Glutamatergic neuron (in vitro differentiated cells): ENCODE measurements at regions not wholly inside any gene's neighbourhood (a gene's known extent, or its start where the extent isn't known, plus 50 kb on each side); places are given as distances from the start of the nearest gene placed in this dataset.

Source experiments
- DNase-seq: peaks from one replicate; pipeline ENCODE4 v3.0.0; 2022
- H3K27ac Mint-ChIP-seq: one replicate; pipeline ENCODE4 v1.8.0; 2020; ENCODE audit warnings: mild to moderate bottlenecking, mixed read lengths, inconsistent platforms; ENCODE audit not compliant: unreplicated experiment
- H3K27me3 Mint-ChIP-seq: one replicate; pipeline ENCODE4 v1.8.0; 2020; ENCODE audit warnings: mild to moderate bottlenecking, moderate library complexity, mixed read lengths, inconsistent platforms; ENCODE audit not compliant: unreplicated experiment
- H3K36me3 Mint-ChIP-seq: one replicate; pipeline ENCODE4 v1.8.0; 2020; ENCODE audit warnings: mild to moderate bottlenecking, mixed read lengths, inconsistent platforms; ENCODE audit not compliant: unreplicated experiment
- H3K4me1 Mint-ChIP-seq: one replicate; pipeline ENCODE4 v1.8.0; 2020; ENCODE audit warnings: mild to moderate bottlenecking, low read depth, mixed read lengths, inconsistent platforms; ENCODE audit not compliant: unreplicated experiment
- H3K4me3 Mint-ChIP-seq: one replicate; pipeline ENCODE4 v1.8.0; 2020; ENCODE audit warnings: mild to moderate bottlenecking, mixed read lengths, inconsistent platforms; ENCODE audit not compliant: unreplicated experiment
- H3K9me3 Mint-ChIP-seq: one replicate; pipeline ENCODE4 v1.8.0; 2020; ENCODE audit warnings: mild to moderate bottlenecking, moderate library complexity, mixed read lengths, inconsistent platforms; ENCODE audit not compliant: unreplicated experiment
- CTCF ChIP-seq: fragments of 200-600 bp; sonication (generic); IDR thresholded peaks from one replicate; pipeline ENCODE4 v1.5.0; 2021; ENCODE audit not compliant: partially characterized antibody, unreplicated experiment

- Mint-ChIP-seq H3K9me3 (no peaks in the 10 kb centered on the region), H3K27me3 (no peaks in the 10 kb centered on the region), H3K27ac (no peak overlapping the region), H3K4me3 (no peak overlapping the region), H3K4me1 (no peaks in the 10 kb centered on the region), H3K36me3 (no peaks in the 10 kb centered on the region)
- DNase-seq: no peak
- TF ChIP-seq CTCF: no peak
Observed at GRCh38 chr15:45910671-45911070, 275.8 kb downstream of the SQOR start.

- Mint-ChIP-seq H3K9me3 (no peaks in the 10 kb centered on the region), H3K27ac (no peak overlapping the region), H3K36me3 (no peaks in the 10 kb centered on the region), H3K27me3 (no peaks in the 10 kb centered on the region), H3K4me1 (no peaks in the 10 kb centered on the region), H3K4me3 (no peak overlapping the region)
- TF ChIP-seq CTCF: no peak
- DNase-seq: no peak
Observed at GRCh38 chr15:45913451-45913850, 278.6 kb downstream of the SQOR start.

GRCh38 chr15:45914425-45914824 is 279.6 kb downstream of the SQOR start:
- H3K9me3 Mint-ChIP-seq: no peaks in the 10 kb centered on the region
- no peaks in the 10 kb centered on the region for H3K4me1 Mint-ChIP-seq
- no peak overlapping the region for H3K4me3 Mint-ChIP-seq
- TF ChIP-seq CTCF: no peak
- no peaks in the 10 kb centered on the region for H3K36me3 Mint-ChIP-seq
- H3K27ac Mint-ChIP-seq: no peak overlapping the region
- DNase-seq: no peak
- no peaks in the 10 kb centered on the region for H3K27me3 Mint-ChIP-seq

GRCh38 chr15:45918839-45919238 is 284.0 kb downstream of the SQOR start:
- H3K4me3 Mint-ChIP-seq: no peak overlapping the region
- TF ChIP-seq CTCF: no peak
- H3K27ac Mint-ChIP-seq: no peak overlapping the region
- no peaks in the 10 kb centered on the region for H3K27me3 Mint-ChIP-seq
- H3K36me3 Mint-ChIP-seq: no peaks in the 10 kb centered on the region
- DNase-seq: no peak
- H3K4me1 Mint-ChIP-seq: no peaks in the 10 kb centered on the region
- H3K9me3 Mint-ChIP-seq: peaks cover 1% of the 10 kb centered on the region

- no peaks in the 10 kb centered on the region for H3K27me3 Mint-ChIP-seq
- no peak for TF ChIP-seq CTCF
- peaks cover 1% of the 10 kb centered on the region for H3K9me3 Mint-ChIP-seq
- no peak overlapping the region for H3K27ac Mint-ChIP-seq
- H3K36me3 Mint-ChIP-seq: no peaks in the 10 kb centered on the region
- H3K4me1 Mint-ChIP-seq: no peaks in the 10 kb centered on the region
- no peak for DNase-seq
- no peak overlapping the region for H3K4me3 Mint-ChIP-seq
Observed at GRCh38 chr15:45919806-45920205, 285.0 kb downstream of the SQOR start.
